ENCODE measurements at regions not wholly inside any gene's neighbourhood (a gene's known extent, or its start where the extent isn't known, plus 50 kb on each side); places are given as distances from the start of the nearest gene placed in this dataset.

- DNase-seq: no peak
These were observed 104.3 kb downstream of the EDN3 start for GRCh38 chr20:59404749-59405148.

- no peak for DNase-seq
These were observed 105.1 kb downstream of the EDN3 start for GRCh38 chr20:59405226-59406200.

- no peak for DNase-seq
These were observed 106.0 kb downstream of the EDN3 start for GRCh38 chr20:59406446-59406845.

GRCh38 chr20:59411170-59411569, 110.8 kb downstream of the EDN3 start:
- DNase-seq: no peak

GRCh38 chr20:59411589-59411988, 111.2 kb downstream of the EDN3 start:
- no peak for DNase-seq

- no peak for DNase-seq
These were observed 111.8 kb downstream of the EDN3 start for GRCh38 chr20:59412181-59412580.

- no peak for DNase-seq
These were observed 112.5 kb downstream of the EDN3 start for GRCh38 chr20:59412875-59413284.

- DNase-seq: no peak
These were observed 113.0 kb downstream of the EDN3 start for GRCh38 chr20:59413326-59413865.

- DNase-seq: no peak
These were observed 114.7 kb downstream of the EDN3 start for GRCh38 chr20:59414936-59415623.

GRCh38 chr20:59416916-59417315, 116.5 kb downstream of the EDN3 start:
- DNase-seq: no peak

GRCh38 chr20:59421089-59421488, 120.7 kb downstream of the EDN3 start:
- DNase-seq: no peak

GRCh38 chr20:59421920-59422637, 121.7 kb downstream of the EDN3 start:
- DNase-seq: no peak

GRCh38 chr20:59422872-59423544, 122.6 kb downstream of the EDN3 start:
- DNase-seq: no peak

GRCh38 chr20:59424976-59425375, 124.6 kb downstream of the EDN3 start:
- DNase-seq: no peak

- no peak for DNase-seq
These were observed 125.2 kb downstream of the EDN3 start for GRCh38 chr20:59425572-59425971.

- no peak for DNase-seq
These were observed 127.6 kb downstream of the EDN3 start for GRCh38 chr20:59428006-59428405.

GRCh38 chr20:59428441-59429205, 128.2 kb downstream of the EDN3 start:
- no peak for DNase-seq

- no peak for DNase-seq
These were observed 129.0 kb downstream of the EDN3 start for GRCh38 chr20:59429396-59429795.

GRCh38 chr20:59431014-59431413, 130.6 kb downstream of the EDN3 start:
- no peak for DNase-seq

- no peak for DNase-seq
These were observed 134.5 kb downstream of the EDN3 start for GRCh38 chr20:59434960-59435359.

GRCh38 chr20:59435518-59435917, 135.1 kb downstream of the EDN3 start:
- no peak for DNase-seq

- no peak for DNase-seq
These were observed 137.2 kb downstream of the EDN3 start for GRCh38 chr20:59437601-59438031.

Measured in NCI-H510A (cell line).